ENCODE measurements at regions not wholly inside any gene's neighbourhood (a gene's known extent, or its start where the extent isn't known, plus 50 kb on each side); places are given as distances from the start of the nearest gene placed in this dataset.

DNA sequence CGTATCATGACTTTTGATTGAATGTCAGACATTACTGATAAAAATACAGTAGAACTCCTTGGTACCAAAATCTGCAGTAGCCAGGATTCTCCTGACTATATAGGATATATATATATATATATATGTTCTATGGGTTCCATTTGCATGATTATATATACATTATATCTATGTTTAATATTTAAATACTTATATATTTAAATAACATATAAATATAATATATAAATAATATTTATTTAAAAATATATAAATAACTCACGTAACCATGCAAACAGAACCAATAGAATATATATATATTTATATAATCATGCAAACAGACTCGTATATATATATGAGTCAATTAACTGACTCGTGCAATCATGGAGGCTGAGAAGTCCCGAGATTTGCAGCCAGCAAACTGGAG lies 278.8 kb upstream of the PLXNA2 start:
- no peak for DNase-seq

GRCh38 chr1:208524376-208524775 lies 280.2 kb upstream of the PLXNA2 start:
- no peak for DNase-seq

GRCh38 chr1:208524925-208525324 lies 280.7 kb upstream of the PLXNA2 start:
- DNase-seq: peak; percentile 18

GRCh38 chr1:208525417-208525816 lies 281.2 kb upstream of the PLXNA2 start:
- no peak for DNase-seq

GRCh38 chr1:208526613-208527125 lies 282.5 kb upstream of the PLXNA2 start:
- no peak for DNase-seq

DNA sequence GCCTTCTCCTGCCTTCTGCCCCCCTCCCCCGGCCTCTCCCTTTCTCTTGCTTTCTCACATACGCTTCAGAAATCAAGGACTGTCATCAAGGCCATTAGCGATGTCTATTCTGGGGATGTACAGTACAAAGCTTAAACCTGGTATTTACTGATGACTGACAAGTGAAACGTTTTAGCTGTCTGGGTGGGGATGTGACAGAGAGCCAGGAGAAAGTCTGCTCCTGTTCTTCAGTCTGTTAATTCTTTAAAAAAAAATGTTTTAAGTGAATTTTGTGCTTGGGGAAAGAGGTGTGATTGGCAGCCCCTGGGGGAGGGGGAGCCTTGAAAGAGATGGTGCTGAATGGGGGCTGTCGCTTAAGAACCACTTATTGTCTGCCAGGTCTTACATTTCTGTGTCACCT lies 283.0 kb upstream of the PLXNA2 start:
- DNase-seq: no peak

DNA sequence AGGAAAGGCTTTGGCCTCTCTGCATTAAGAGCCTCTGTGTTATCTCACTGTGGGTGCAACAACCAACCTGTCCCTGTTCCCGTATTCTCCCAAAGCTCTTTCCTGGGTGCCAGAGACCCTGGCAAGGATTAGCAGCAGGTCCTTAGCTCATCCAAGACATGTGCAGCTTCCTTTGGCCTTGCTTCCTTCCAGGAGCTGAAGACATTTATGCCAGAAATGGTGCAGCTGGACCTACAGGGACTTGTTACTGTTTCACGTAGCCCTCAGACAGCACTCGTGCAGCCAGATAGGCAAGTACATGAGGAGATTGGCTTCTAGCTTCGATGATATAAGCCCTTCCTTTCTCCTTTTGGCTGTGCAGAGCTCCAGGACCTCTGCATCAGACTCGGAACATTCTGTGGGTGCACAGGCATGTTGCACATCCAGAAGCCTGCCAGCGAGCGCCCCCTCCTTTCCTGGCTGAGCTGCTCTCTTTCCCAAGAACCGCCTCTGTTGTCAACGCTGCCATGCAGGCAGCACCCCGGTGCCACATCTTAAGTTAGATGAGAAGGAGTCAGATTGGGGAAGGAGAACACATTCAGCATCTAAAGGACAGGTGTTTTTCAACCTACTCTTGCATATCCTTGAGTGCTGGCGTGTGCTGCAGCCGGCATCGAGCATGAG lies 284.5 kb upstream of the PLXNA2 start:
- no peak for DNase-seq

DNA sequence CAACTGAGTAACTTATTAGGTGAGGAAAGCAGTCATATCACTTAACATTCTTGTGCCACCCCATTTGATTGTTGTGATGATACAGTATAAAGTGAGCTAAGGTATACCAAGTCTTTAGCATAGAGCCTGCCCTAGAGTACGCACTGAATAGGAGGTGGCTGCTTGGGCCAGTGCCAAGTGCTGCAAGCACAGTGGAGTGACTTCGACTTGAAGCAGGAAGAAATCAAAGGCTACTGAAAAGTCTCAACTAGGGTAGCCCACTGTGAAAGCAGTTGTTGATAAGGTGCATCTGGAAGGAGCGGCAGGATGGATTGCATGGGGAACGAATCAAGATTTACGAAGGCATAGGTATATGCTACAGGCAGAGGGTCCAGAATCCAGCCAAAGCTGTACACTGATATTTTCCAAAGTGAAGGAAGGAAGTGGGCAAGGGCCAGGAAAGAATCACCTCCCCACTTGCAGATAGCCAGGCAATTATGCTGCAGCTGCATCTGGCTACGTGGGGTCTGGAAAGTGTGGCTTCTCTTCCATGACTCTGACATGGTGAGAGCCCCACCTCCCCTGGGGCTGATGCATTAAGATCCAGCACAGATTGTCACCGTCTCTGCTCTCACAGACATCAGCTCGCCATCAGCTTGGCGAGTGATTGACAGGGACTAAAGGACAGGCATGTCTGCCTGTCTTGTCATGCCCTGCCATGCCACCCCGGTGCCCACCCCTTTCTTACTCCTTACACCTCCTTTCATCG lies 287.0 kb upstream of the PLXNA2 start:
- no peak for DNase-seq

DNA sequence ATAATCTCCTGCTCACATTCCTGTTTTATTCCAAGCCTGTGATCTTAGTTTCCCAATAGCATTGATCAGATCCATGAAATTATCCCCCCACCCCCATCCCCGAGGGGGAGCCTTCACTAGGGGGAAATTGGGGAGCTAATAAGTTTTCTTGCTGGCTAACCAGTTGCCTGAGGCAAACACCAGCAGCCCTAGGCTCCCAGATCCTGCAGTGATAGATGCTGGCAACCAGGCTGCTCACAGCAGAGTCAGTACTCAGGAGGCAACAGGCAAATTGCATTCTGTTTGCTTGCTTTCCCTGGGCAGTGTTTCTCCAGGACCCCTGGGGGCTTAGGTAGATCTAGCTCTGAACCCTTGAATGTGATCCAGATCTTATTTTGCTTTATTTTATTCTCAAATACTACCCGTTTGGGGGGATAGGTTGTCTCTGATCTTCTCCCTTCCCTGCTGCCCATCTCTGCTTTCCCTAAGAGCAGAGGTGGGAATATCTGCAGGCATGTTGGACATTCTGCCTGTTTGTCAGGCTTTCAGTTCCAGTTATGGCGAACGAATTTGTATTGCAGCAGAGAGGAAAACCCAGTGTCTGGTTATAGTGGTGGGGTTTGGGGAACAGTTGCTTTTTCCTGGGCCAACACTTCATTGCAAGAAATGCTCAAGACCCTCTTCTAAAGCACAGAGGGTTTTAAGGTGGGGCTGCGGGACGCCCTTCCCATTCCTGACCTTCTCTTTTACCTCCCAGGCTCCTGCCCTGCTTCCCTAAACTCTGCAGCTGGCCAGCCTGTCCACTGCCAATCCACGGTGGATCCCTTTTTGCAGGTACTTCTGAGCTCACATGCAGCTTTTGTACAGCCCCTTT lies 289.8 kb upstream of the PLXNA2 start:
- no peak for DNase-seq

- peak; percentile 68 for DNase-seq
These were observed 290.4 kb upstream of the PLXNA2 start for GRCh38 chr1:208534599-208534897.

DNA sequence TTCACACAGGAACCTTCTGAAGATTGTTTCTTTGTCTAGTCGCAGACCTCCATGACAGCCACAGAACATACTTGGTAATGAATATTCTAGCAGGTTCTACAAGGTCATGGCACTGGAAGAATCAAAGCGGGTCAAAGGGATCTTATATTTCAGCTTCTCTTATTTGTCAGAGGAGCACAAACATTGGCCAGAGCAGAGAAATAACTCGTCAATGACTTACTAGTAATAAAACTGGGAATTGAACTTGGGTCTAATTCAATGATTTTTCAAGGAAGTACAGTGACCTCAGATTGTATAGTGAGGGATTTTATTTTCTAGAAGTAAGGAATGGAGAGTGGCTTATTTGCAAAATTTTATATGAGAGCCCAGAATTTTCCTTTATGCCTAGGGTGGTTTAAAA lies 290.8 kb upstream of the PLXNA2 start:
- no peak for DNase-seq

DNA sequence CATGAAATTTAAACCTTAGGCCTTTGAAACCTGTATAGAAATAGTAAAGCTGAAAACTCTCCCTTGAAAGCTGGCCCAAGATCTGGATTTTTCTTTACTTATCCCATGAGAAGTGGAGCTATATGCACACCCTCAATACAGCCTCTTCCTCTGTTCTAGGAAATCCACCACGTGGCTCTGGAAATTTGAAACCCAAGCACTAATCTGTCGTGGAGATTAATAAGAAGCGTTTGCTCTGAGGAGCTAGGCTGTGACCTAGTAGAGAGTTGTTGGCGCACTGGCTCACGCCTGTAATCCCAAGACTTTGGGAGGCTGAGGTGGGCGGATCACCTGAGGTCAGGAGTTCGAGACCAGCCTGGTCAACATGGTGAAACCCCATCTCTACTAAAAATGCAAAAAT lies 291.3 kb upstream of the PLXNA2 start:
- peak; percentile 78 for DNase-seq

DNA sequence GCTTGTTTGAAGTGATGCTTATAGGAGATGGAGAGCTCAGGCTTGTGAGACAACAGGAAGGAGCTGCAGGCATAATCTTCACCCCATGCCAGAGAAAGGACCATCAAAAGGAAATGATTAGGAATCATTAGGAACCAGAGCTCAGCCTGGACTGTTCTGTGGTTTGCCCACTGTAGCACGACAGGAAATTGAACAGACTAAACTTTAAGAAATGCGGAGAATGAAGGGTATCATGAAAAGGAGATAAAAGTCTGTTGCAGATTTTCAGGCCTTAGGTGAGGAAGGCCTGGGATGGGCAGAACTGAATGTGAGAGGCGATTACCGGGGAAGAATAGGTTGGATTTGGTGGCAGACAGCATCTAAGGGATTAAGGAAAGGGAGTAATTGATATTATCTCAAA lies 292.0 kb upstream of the PLXNA2 start:
- DNase-seq: no peak

DNA sequence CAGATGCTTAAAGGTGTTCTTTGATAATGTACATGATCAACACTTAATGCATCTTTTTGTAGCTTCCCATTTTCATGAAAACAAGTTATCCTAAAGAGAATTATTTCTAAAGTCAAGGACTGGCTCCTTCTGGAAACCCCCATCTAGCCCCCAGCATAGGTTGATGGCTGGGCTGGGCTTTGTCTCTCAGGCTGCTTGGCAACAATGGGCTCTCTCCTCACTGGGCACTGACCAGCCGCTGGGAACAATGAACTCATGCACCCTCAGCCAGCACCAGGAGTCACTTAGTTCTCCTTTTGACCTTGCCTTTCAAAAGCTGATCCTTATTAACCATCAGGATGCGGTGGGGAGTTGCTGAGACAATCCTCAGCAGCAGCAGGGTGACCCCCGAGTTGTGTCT lies 293.0 kb upstream of the PLXNA2 start:
- no peak for DNase-seq

- DNase-seq: no peak
These were observed 293.9 kb upstream of the PLXNA2 start for GRCh38 chr1:208538078-208538477.

- no peak for DNase-seq
These were observed 294.4 kb upstream of the PLXNA2 start for GRCh38 chr1:208538587-208538986.

GRCh38 chr1:208540724-208541123 lies 296.5 kb upstream of the PLXNA2 start:
- no peak for DNase-seq

DNA sequence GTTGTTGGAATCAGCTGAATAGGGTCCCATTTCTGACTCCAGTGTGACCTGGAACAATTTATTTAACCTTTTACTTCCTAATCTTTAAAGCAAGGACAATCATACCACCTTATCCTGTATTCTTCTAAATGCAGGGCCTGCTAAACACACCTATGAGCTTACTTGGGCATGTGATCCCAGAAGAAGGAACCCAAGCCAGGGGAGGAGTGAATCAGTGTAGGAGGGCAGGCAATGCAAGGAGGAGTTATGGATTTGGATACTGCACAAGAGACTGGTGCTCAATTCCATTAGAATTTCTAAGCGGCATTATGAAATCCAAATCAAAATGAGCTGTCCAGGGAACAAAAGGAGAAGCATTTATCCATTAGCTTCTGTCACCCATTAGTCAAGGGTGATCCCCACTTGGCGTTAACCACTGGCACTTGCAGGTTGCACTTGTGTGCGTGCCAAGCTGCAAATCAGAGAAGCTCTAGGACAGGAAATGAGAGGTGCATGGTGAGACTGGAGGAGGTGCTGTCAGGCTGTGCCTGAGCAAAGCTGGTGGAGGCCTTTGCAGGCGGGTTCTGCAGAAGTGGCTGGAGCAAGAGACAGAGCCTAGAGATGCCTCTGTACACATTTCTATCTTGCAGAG lies 297.2 kb upstream of the PLXNA2 start:
- no peak for DNase-seq

- no peak for DNase-seq
These were observed 298.1 kb upstream of the PLXNA2 start for GRCh38 chr1:208542309-208542708.

DNA sequence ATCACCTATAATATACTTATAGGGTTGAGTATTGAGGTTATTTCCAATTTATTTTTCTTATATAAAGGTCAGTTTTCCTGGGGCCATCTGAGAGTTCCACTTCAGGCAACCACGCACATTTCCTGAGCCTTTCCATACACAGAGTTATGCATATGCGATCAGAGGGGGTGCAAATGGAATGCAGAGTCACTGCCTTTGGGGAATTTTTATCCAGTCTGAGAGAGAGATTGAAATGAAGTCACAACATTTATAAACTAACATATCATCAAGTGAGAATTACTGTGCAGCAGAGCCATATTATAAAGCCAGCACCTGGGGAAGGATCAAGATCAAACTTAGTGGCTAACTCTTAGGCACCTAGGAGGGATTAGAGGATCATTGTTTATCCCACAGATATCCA lies 299.9 kb upstream of the PLXNA2 start:
- no peak for DNase-seq

GRCh38 chr1:208544794-208545193 lies 300.6 kb upstream of the PLXNA2 start:
- DNase-seq: no peak

DNA sequence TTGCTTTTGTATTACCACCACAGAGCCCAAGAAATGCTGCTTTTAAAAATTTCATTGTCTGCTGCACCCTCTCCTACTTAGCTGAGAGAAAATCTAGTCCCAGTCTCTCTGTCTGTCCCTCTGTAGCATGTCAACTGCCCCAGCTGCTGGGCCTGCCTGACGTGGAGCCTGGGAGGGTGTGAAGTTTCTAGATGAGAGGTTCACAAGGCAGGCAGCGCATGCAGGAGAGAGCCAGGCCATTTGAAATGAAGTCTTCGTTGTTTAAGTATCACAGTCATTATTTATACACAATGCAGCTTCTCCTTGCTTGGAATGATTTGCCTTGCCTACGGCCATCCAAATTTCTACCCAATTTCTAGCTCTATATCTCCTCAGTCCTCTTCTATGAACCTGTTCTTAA lies 306.8 kb upstream of the PLXNA2 start:
- no peak for DNase-seq

- DNase-seq: no peak
These were observed 307.6 kb upstream of the PLXNA2 start for GRCh38 chr1:208551633-208552320.

Measured in NCI-H524 treated with DMSO at 0.1 percent for 48 hours (cell line).